GM23338 (cell line): ENCODE measurements at regions not wholly inside any gene's neighbourhood (a gene's known extent, or its start where the extent isn't known, plus 50 kb on each side); places are given as distances from the start of the nearest gene placed in this dataset.

ENCODE experiments used
- ATAC-seq: fragments of 200-7000 bp; cut with Tn5 transposase; 3 replicates; pipeline ENCODE4 v1.9.1; 2020
- DNase-seq: peaks from one replicate; pipeline ENCODE4 v3.0.0-alpha.2; 2015; ENCODE audit warnings: low spot score
- H2AFZ ChIP-seq: fragments of 200-600 bp; sonication (generic); 2 replicates; pipeline ENCODE4 v1.8.0; 2016; ENCODE audit warnings: antibody characterized with exemption, mild to moderate bottlenecking, moderate library complexity
- H3F3A ChIP-seq: fragments of 200-600 bp; sonication (generic); replicated peaks from 2 replicates; pipeline ENCODE4 v1.8.0; 2017; ENCODE audit warnings: antibody characterized with exemption, mixed run types, low read depth
- H3K27ac ChIP-seq: fragments of 200-600 bp; sonication (generic); 2 replicates; pipeline ENCODE4 v1.6.1; 2016; ENCODE audit warnings: low read depth
- H3K27me3 ChIP-seq: fragments of 200-600 bp; sonication (generic); 2 replicates; pipeline ENCODE4 v1.8.0; 2016; ENCODE audit warnings: mild to moderate bottlenecking, mixed run types, moderate library complexity; ENCODE audit not compliant: insufficient read depth
- H3K36me3 ChIP-seq: fragments of 200-600 bp; sonication (generic); 2 replicates; pipeline ENCODE4 v1.8.0; 2016; ENCODE audit warnings: mild to moderate bottlenecking; ENCODE audit not compliant: insufficient read depth
- H3K4me1 ChIP-seq: fragments of 200-600 bp; sonication (generic); 2 replicates; pipeline ENCODE4 v1.8.0; 2016; ENCODE audit warnings: mild to moderate bottlenecking, moderate library complexity; ENCODE audit not compliant: insufficient read depth
- H3K4me2 ChIP-seq: fragments of 200-600 bp; sonication (generic); 2 replicates; pipeline ENCODE4 v1.7.1; 2017; ENCODE audit warnings: mixed run types
- H3K4me3 ChIP-seq: fragments of 200-600 bp; sonication (generic); 2 replicates; pipeline ENCODE4 v1.6.1; 2016; ENCODE audit warnings: mixed run types
- H3K79me2 ChIP-seq: fragments of 200-600 bp; sonication (generic); replicated peaks from 2 replicates; pipeline ENCODE4 v1.8.0; 2017; ENCODE audit warnings: mild to moderate bottlenecking; ENCODE audit not compliant: insufficient read depth
- H3K9me2 ChIP-seq: fragments of 200-600 bp; sonication (generic); 2 replicates; pipeline ENCODE4 v1.8.0; 2017; ENCODE audit not compliant: insufficient read depth
- H4K20me1 ChIP-seq: fragments of 200-600 bp; sonication (generic); replicated peaks from 2 replicates; pipeline ENCODE4 v1.8.0; 2017; ENCODE audit warnings: mild to moderate bottlenecking; ENCODE audit not compliant: insufficient read depth
- H3K27ac Mint-ChIP-seq: 2 replicates; pipeline ENCODE4 v1.8.0; 2020; ENCODE audit warnings: inconsistent platforms, mild to moderate bottlenecking, moderate library complexity, mixed read lengths
- H3K27me3 Mint-ChIP-seq: 3 replicates; pipeline ENCODE4 v1.8.0; 2022; ENCODE audit warnings: low read depth, mild to moderate bottlenecking, moderate library complexity, mixed read lengths, inconsistent platforms; ENCODE audit not compliant: insufficient read depth, poor library complexity
- H3K36me3 Mint-ChIP-seq: 3 replicates; pipeline ENCODE4 v1.8.0; 2021; ENCODE audit warnings: low read depth, mild to moderate bottlenecking, inconsistent platforms, moderate library complexity, mixed read lengths
- H3K4me1 Mint-ChIP-seq: 3 replicates; pipeline ENCODE4 v1.8.0; 2020; ENCODE audit warnings: mild to moderate bottlenecking, inconsistent platforms, mixed read lengths
- H3K4me3 Mint-ChIP-seq: 3 replicates; pipeline ENCODE4 v1.8.0; 2021; ENCODE audit warnings: moderate library complexity, mild to moderate bottlenecking, inconsistent platforms, mixed read lengths
- H3K9me3 Mint-ChIP-seq: 3 replicates; pipeline ENCODE4 v1.8.0; 2020; ENCODE audit warnings: moderate library complexity, mild to moderate bottlenecking, inconsistent platforms, mixed read lengths
- CTCF ChIP-seq, 2 experiments: fragments of 200-600 bp in 1 of 2; sonication (generic) in 1 of 2; conservative IDR thresholded peaks; 2 replicates each; pipeline versions ENCODE4 v1.5.1 to v1.6.1; 2016 to 2017; ENCODE audit warnings: antibody characterized with exemption in 2 of 2, low read depth in 2 of 2, mild to moderate bottlenecking in 2 of 2, moderate library complexity in 1 of 2
- POLR2AphosphoS5 ChIP-seq: IDR thresholded peaks from 2 replicates; pipeline ENCODE4 v1.6.1; 2016; ENCODE audit warnings: antibody characterized with exemption, low read depth
- REST ChIP-seq: IDR thresholded peaks from one replicate; pipeline ENCODE4 v1.6.1; 2018; ENCODE audit warnings: antibody characterized with exemption; ENCODE audit not compliant: unreplicated experiment
- STAT1 ChIP-seq: IDR thresholded peaks from one replicate; pipeline ENCODE4 v1.6.1; 2016; ENCODE audit warnings: antibody characterized with exemption; ENCODE audit not compliant: unreplicated experiment
- ZNF114 ChIP-seq: fragments of 250-450 bp; sonication (Bioruptor Pico); IDR thresholded peaks from 2 replicates; pipeline ENCODE4 v1.5.0; 2020; ENCODE audit warnings: mild to moderate bottlenecking, moderate library complexity
- ZNF331 ChIP-seq: fragments of 250-450 bp; sonication (Bioruptor Pico); IDR thresholded peaks from 2 replicates; pipeline ENCODE4 v1.5.0; 2020; ENCODE audit warnings: low read depth, mild to moderate bottlenecking, moderate library complexity

GRCh38 chr22:27344546-27344945 lies 457.0 kb downstream of the MN1 start (continued):
- TF ChIP-seq REST (no peak), ZNF331 (CRISPR knock-in tag) (no peak)

- Histone ChIP-seq H4K20me1 (no peaks in the 10 kb centered on the region; the same call in 1 of the 2 replicates), H3K4me1 (no peaks in the 10 kb centered on the region), H3K4me3 (no peak overlapping the region), H3K27me3 (no peaks in the 10 kb centered on the region), H3K27ac (no peak overlapping the region), H3K79me2 (no peaks in the 10 kb centered on the region), H3K36me3 (no peaks in the 10 kb centered on the region), H2AFZ (no peak overlapping the region), H3K9me2 (no peaks in the 10 kb centered on the region), H3K4me2 (no peak overlapping the region), H3F3A (no peaks in the 10 kb centered on the region)
- peaks cover 4% of the 10 kb centered on the region; the same call in 1 of the 3 replicates for H3K9me3 Mint-ChIP-seq
- no peak overlapping the region for H3K4me3 Mint-ChIP-seq
- DNase-seq (no peak), ATAC-seq (no peak)
- TF ChIP-seq ZNF114 (CRISPR knock-in tag) (no peak), CTCF (conservative IDR thresholded peaks at IDR 0.05; ENCODE audit: low read depth in 2 of 2) (no peak), STAT1 (no peak), ZNF331 (CRISPR knock-in tag) (no peak)
- peaks cover 8% of the 10 kb centered on the region; the same call in 2 of the 3 replicates for H3K4me1 Mint-ChIP-seq
- no peaks in the 10 kb centered on the region for H3K27me3 Mint-ChIP-seq
- no peaks in the 10 kb centered on the region for H3K36me3 Mint-ChIP-seq
- H3K27ac Mint-ChIP-seq = no peak overlapping the region
Observed at GRCh38 chr22:27345691-27346090, 455.9 kb downstream of the MN1 start.

- Mint-ChIP-seq H3K27ac (no peak overlapping the region), H3K4me3 (no peak overlapping the region), H3K36me3 (no peaks in the 10 kb centered on the region), H3K27me3 (peaks cover 1% of the 10 kb centered on the region), H3K4me1 (peaks cover 15% of the 10 kb centered on the region), H3K9me3 (peaks cover 4% of the 10 kb centered on the region; the same call in 1 of the 3 replicates)
- H3K4me3 ChIP-seq = no peak overlapping the region
- TF ChIP-seq CTCF (conservative IDR thresholded peaks at IDR 0.05; ENCODE audit: low read depth in 2 of 2) (no peak), ZNF331 (CRISPR knock-in tag) (no peak), REST (no peak), POLR2AphosphoS5 (no peak)
- no peak overlapping the region for H3K4me2 ChIP-seq
- H3K9me2 ChIP-seq = no peaks in the 10 kb centered on the region
- H3F3A ChIP-seq = no peaks in the 10 kb centered on the region
- no peaks in the 10 kb centered on the region; the same call in 1 of the 2 replicates for H3K36me3 ChIP-seq
- no peaks in the 10 kb centered on the region for H3K4me1 ChIP-seq
- no peaks in the 10 kb centered on the region for H3K79me2 ChIP-seq
- H4K20me1 ChIP-seq = no peaks in the 10 kb centered on the region; the same call in 1 of the 2 replicates
- ATAC-seq (no peak), DNase-seq (no peak)
- H2AFZ ChIP-seq = peak overlapping the region; percentile 75; the same call in 1 of the 2 replicates
- H3K27me3 ChIP-seq = no peaks in the 10 kb centered on the region
- H3K27ac ChIP-seq = no peak overlapping the region
Observed at GRCh38 chr22:27347951-27348350, 453.6 kb downstream of the MN1 start.
